ENCODE measurements at regions not wholly inside any gene's neighbourhood (a gene's known extent, or its start where the extent isn't known, plus 50 kb on each side); places are given as distances from the start of the nearest gene placed in this dataset.

- TF ChIP-seq HDAC2 (IDR thresholded peaks at IDR 0.05; ENCODE audit: borderline replicate concordance in 1 of 2, low read depth in 2 of 2, low read length in 2 of 2) (no peak), KDM4A (IDR thresholded peaks at IDR 0.05; ENCODE audit: low read depth, low read length, severe bottlenecking) (no peak), KDM5A (IDR thresholded peaks at IDR 0.05; ENCODE audit: low read length) (no peak), MAFK (IDR thresholded peaks at IDR 0.05; ENCODE audit: low read depth, low read length) (no peak), EP300 (IDR thresholded peaks at IDR 0.05; ENCODE audit: borderline replicate concordance in 1 of 2, low read depth in 2 of 2, low read length in 2 of 2) (no peak), TBP (IDR thresholded peaks at IDR 0.05; ENCODE audit: low read depth, low read length) (no peak)
- TF ChIP-seq, protein P1, sequence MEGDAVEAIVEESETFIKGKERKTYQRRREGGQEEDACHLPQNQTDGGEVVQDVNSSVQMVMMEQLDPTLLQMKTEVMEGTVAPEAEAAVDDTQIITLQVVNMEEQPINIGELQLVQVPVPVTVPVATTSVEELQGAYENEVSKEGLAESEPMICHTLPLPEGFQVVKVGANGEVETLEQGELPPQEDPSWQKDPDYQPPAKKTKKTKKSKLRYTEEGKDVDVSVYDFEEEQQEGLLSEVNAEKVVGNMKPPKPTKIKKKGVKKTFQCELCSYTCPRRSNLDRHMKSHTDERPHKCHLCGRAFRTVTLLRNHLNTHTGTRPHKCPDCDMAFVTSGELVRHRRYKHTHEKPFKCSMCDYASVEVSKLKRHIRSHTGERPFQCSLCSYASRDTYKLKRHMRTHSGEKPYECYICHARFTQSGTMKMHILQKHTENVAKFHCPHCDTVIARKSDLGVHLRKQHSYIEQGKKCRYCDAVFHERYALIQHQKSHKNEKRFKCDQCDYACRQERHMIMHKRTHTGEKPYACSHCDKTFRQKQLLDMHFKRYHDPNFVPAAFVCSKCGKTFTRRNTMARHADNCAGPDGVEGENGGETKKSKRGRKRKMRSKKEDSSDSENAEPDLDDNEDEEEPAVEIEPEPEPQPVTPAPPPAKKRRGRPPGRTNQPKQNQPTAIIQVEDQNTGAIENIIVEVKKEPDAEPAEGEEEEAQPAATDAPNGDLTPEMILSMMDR (IDR thresholded peaks at IDR 0.05; ENCODE audit: control extremely low read depth in 1 of 3, insufficient read depth in 1 of 3, low read depth in 1 of 3, low read length in 3 of 3) = no peak
Observed at GRCh38 chr9:93869863-93870262, 85.3 kb downstream of the BARX1 start (continued).
